ENCODE measurements at regions not wholly inside any gene's neighbourhood (a gene's known extent, or its start where the extent isn't known, plus 50 kb on each side); places are given as distances from the start of the nearest gene placed in this dataset.

GRCh38 chr16:87057951-87058560 is 259.1 kb downstream of the C16orf95 start:
- Mint-ChIP-seq H3K4me3 (no peak overlapping the region), H3K9me3 (peaks cover 8% of the 10 kb centered on the region), H3K4me1 (peaks cover 33% of the 10 kb centered on the region), H3K36me3 (peaks cover 2% of the 10 kb centered on the region), H3K27ac (no peak overlapping the region), H3K27me3 (ENCODE audit: low read depth) (peaks cover 8% of the 10 kb centered on the region)
- peak in 1 of 2 experiments; percentile 34 for DNase-seq (ENCODE audit: low spot score in 2 of 2, unreplicated experiment in 2 of 2)
- no peak for TF ChIP-seq CTCF (IDR thresholded peaks at IDR 0.05; ENCODE audit: unreplicated experiment)

- Mint-ChIP-seq H3K4me3 (no peak overlapping the region), H3K27ac (no peak overlapping the region), H3K27me3 (ENCODE audit: low read depth) (peaks cover 6% of the 10 kb centered on the region), H3K4me1 (peaks cover 34% of the 10 kb centered on the region), H3K9me3 (peaks cover 7% of the 10 kb centered on the region), H3K36me3 (peaks cover 2% of the 10 kb centered on the region)
- no peak for TF ChIP-seq CTCF (IDR thresholded peaks at IDR 0.05; ENCODE audit: unreplicated experiment)
- no peak for DNase-seq (ENCODE audit: low spot score in 2 of 2, unreplicated experiment in 2 of 2)
Measured at GRCh38 chr16:87058728-87059250, 258.4 kb downstream of the C16orf95 start.

- H3K4me3 Mint-ChIP-seq, result peak overlapping the region; percentile 7
- peaks cover 45% of the 10 kb centered on the region for H3K4me1 Mint-ChIP-seq
- H3K27ac Mint-ChIP-seq, result no peak overlapping the region
- H3K36me3 Mint-ChIP-seq, result no peaks in the 10 kb centered on the region
- no peaks in the 10 kb centered on the region for H3K27me3 Mint-ChIP-seq (ENCODE audit: low read depth)
- H3K9me3 Mint-ChIP-seq, result no peaks in the 10 kb centered on the region
- no peak for DNase-seq (ENCODE audit: low spot score in 2 of 2, unreplicated experiment in 2 of 2)
- no peak for TF ChIP-seq CTCF (IDR thresholded peaks at IDR 0.05; ENCODE audit: unreplicated experiment)
Measured at GRCh38 chr16:87060034-87060986, 256.9 kb downstream of the C16orf95 start.

GRCh38 chr16:87061243-87061920 is 255.8 kb downstream of the C16orf95 start:
- Mint-ChIP-seq H3K9me3 (no peaks in the 10 kb centered on the region), H3K4me1 (peaks cover 52% of the 10 kb centered on the region)
- no peak for DNase-seq (ENCODE audit: low spot score in 2 of 2, unreplicated experiment in 2 of 2)

More at GRCh38 chr16:87061243-87061920, 255.8 kb downstream of the C16orf95 start:
- no peaks in the 10 kb centered on the region for H3K36me3 Mint-ChIP-seq
- no peak for TF ChIP-seq CTCF (IDR thresholded peaks at IDR 0.05; ENCODE audit: unreplicated experiment)
- H3K27me3 Mint-ChIP-seq (ENCODE audit: low read depth), result no peaks in the 10 kb centered on the region
- H3K4me3 Mint-ChIP-seq, result no peak overlapping the region
- no peak overlapping the region for H3K27ac Mint-ChIP-seq
